ENCODE measurements at regions not wholly inside any gene's neighbourhood (a gene's known extent, or its start where the extent isn't known, plus 50 kb on each side); places are given as distances from the start of the nearest gene placed in this dataset.

DNA sequence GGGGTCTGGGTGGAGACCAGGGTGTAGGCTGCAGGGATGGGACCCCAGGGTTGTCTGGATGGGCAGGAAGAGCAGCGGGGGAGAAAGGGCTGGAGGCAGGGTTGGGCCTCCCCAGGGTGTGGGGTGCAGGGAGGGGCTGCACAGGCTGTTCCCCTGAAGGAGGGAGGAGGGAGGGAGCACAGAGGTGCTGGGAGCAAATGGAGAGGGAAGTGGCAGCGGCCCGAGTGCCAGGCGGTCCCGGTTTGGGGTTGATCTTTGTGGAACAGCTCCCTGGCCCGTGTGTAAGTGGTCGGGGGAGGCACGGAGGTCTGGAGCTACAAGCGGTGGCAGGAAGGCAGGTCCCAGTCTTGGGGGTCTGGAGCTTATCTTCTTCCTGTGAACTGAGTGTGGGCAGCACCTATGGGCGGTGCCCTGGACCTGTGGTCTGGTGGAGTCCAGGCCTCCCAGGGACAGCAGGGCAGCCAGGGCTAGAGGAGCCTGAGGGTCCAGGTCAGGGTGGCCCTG lies 391.6 kb downstream of the TMEM121 start:
- TF ChIP-seq DPF2 (CRISPR knock-in tag; IDR thresholded peaks at IDR 0.05; ENCODE audit: borderline replicate concordance, low read depth) = no peak
- TF ChIP-seq, protein P1, sequence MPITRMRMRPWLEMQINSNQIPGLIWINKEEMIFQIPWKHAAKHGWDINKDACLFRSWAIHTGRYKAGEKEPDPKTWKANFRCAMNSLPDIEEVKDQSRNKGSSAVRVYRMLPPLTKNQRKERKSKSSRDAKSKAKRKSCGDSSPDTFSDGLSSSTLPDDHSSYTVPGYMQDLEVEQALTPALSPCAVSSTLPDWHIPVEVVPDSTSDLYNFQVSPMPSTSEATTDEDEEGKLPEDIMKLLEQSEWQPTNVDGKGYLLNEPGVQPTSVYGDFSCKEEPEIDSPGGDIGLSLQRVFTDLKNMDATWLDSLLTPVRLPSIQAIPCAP (CRISPR knock-in tag; IDR thresholded peaks at IDR 0.05; ENCODE audit: low read depth) = no peak
- no peak for TF ChIP-seq CTCF (CRISPR knock-in tag; IDR thresholded peaks at IDR 0.05)
- TF ChIP-seq EP300 (IDR thresholded peaks at IDR 0.05; ENCODE audit: low read depth in 2 of 2, low read length in 2 of 2) = no peak
- TF ChIP-seq EP300 (CRISPR knock-in tag; IDR thresholded peaks at IDR 0.05; ENCODE audit: borderline replicate concordance) = no peak
- TF ChIP-seq SRSF1 (optimal IDR thresholded peaks at IDR 0.05; ENCODE audit: low read depth, low read length) = no peak

Measured in HepG2 (cell line).